ENCODE measurements at regions not wholly inside any gene's neighbourhood (a gene's known extent, or its start where the extent isn't known, plus 50 kb on each side); places are given as distances from the start of the nearest gene placed in this dataset.

DNA sequence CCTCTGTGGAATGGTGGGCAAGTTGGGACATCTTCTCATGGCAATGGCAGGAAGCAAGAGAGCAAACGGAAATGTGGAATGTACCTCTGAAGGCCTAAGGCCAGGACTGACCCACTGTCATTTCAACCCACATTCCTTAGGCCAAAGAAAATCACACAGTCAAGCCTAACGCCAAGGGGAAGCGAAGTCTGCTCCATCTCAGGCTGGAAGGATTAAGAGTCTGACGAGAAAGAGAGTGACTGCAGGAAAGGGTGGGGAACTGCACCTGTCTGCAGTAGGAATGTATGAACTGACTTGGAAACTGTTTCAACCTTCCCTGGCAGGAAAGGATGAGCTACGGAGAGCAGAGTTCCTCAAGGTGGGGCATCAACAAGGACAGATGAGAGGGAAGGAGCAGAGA, 90.2 kb upstream of the TAS2R1 start:
- DNase-seq, result no peak

DNA sequence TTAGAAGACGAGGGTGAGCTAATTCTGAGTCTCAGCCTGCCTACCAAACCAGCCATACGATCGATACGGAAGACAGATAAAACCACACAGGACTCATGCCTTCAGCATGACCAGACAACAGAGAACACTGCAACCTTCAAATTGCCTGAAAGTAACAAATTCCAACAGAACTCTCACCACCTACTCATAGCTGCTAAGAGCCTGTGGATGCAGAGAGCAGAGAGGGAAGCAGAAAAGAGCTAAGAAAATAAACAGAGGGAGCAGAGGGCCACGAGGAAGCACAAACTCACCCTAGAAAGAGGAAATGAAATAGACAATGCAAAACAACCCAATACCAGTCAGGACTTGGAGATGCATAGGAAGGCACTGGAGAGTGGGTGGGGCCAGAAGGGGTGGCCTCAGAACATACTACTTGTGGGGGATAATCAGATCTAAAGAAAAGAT, 86.7 kb upstream of the TAS2R1 start:
- DNase-seq, result no peak

DNA sequence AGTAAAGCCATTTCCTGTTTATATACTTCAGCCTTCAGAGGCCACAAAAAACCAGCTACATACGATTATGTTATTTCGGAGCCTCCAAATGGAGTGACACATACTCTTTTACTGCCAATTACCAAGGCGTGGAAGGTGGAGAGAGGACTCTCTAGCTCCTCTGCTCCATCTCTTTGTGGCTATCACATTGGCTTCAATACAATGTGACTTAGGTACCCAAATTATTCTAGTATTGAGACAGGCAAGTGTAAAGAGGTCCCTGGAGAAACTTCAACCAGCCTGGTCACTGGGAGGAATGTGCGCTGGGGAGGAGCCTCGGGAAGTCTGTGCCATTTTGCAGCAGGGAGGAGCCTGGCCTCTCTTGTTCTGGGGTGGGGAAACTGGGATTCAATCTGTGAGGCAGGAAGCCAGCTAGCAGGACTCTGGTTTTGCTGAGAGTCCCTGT, 85.8 kb upstream of the TAS2R1 start:
- no peak for DNase-seq

DNA sequence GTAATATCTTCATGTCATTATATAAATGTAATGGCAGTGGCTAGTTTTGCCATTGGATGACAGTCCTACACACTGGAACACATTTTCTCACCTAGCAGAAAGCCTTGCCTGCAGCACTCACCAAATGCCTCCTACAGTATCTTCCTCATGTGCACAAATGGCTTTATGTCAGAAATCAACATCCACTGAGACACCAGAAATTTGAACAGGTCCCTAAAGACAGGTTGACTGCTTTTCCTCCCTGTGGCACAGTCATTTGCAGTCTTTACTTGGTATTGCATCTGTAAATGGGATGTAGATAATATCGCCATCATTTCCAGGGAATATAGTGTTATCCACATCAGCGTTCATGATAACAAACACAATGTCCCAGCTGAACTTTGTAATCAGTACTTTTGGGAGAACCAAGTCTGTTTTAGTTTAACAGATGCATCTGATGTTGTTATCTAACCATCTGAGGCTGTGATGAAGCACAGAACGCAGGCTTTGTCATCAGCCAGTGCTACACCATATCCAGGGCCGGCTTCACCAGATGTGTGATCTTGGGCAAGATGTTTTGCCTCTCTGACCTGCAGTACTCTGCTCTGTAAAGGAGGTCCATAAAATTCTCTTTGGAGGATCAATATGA, 83.9 kb upstream of the TAS2R1 start:
- DNase-seq, result no peak

DNA sequence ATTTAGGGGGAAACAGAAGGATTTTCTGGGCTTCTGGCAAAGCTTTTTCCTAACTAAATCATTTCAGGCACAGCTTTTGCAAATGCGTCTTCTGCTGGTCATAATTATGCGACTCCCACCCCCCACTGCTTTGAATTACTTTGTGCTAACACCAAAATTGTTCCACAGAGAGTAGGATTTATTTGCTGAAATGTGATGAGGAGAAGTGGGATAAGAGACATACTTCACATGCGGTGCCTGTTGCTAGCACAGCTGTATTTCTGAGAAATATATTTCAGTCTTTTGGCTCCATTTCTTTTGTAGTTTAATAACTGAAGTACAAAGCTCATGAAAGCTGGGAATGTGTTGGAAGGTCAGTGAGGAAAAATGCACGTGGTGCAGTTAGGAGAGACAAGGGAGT, 83.2 kb upstream of the TAS2R1 start:
- DNase-seq, result no peak

DNA sequence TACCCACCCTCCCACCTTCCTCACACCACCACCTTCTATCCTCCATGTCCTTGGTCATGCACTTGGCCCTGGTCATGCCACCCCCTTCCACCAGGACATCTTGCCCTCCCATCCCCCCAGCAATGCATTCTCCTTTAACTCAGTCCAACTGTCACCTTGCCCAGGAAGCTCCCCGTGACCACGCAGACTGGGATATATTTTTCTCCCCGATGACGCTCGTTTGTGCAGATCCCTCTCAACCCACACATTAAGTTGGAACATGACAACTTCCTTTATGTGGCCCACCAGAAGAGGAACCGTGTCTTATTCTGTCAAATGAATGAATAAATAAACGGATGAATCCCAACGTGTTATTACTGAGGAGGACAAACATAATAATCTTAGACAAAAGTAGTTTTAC, 82.8 kb upstream of the TAS2R1 start:
- no peak for DNase-seq

DNA sequence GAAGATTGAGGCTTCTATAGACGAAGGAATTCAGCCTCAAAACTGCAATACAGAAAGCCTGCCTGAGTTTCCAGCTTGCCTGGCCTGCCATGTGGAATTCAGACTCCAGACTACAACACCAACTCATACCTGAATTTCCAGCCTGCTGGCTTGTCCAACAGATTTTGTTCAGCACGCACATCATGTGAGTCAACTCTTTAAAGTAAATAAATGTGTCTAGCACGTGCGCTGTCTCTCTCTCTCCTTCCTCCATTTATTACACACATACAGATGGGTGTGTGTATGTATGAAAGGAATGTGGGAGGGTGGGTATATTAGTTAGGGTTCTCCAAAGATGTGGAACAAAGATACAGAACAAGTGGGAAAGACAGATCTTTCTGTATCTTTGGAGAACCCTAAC, 82.4 kb upstream of the TAS2R1 start:
- no peak for DNase-seq

DNA sequence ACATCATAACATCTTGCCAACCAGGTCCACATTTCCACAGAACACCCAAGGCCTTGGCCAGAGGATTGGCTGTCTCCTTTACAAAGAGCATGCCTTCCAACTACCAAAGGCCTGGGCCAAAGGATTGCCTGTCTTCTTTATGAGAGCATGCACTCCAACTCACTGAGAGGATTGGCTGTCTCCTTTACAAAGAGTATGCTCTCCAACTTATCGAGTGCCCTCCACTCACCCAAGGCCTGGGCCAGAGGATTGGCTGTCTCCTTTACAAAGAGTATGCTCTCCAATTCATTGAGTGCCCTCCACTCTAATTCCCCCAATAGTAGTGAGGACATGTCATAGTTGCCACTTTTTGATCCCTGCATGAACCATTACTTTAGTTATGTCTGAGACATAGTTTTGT, 79.9 kb upstream of the TAS2R1 start:
- DNase-seq, result no peak

DNA sequence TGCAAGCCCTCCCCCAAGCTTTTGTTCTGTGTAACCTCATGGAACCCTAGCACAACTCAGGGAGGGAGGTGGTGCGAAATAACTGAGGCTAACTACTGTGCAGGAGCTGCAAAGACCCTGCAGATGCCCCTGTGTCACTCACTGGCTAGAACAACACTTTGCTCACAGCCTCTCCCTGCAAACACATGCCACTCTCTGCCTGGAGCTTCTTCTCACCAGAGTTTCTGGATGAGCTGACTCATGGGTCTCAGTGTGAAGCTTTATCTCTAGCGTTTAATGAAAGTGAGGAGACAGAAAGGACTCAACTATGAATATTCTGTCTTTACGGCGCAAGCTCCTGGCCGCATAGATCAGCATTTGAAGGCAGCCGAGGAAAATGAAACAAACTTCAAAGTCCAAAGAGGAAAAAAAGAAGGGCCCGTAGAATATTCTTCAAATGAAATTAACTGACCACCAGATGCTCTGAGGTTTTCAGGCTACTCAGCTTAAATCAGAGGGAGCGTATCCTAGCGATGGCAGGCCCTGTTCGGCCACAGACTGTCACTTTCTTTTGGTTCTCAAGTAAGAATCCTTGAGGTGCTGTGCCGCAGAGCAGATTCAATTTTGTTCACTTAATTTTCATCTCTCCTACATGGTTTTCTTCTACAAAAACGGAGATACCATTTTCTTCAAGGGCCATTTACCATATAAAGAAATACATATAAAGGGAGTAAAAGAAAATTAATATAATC, 77.7 kb upstream of the TAS2R1 start:
- DNase-seq, result no peak

DNA sequence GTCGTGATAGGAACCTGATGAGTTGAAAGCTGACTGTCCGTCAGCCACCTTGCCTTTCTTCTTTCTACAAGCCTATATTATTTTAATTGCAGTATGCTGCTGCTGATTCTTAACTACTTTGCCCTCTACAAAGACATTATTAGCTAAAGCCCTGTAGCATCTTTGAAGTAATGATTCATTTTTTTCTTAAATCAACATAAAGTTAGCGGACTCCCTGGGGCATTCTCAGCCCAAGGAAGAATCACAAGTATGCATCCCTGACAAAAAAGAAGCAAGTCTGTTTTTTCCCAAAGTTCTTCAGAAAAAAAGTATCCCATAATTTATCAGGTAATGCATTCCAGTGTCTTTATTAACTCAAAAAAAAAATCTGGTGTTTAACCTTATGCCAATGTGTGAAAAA, 69.5 kb upstream of the TAS2R1 start:
- DNase-seq, result no peak

DNA sequence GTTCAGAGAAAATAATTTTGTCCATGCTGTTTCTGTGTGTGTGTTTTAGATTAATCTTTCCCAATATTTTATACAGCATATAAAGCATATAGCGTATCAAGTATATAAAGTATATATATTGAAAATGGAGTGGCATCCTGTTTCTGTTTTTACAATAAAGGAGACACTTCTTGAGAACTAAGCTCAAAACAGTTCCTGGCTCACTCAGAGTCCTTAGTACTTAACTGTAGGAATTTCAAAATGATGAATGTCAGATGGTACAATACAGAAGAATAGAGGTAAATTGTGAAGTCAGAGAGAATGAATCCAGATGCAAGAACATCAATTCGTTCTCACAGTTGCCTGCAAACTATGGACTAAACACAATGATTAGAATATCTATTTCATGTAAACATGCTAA, 68.7 kb upstream of the TAS2R1 start:
- no peak for DNase-seq

DNA sequence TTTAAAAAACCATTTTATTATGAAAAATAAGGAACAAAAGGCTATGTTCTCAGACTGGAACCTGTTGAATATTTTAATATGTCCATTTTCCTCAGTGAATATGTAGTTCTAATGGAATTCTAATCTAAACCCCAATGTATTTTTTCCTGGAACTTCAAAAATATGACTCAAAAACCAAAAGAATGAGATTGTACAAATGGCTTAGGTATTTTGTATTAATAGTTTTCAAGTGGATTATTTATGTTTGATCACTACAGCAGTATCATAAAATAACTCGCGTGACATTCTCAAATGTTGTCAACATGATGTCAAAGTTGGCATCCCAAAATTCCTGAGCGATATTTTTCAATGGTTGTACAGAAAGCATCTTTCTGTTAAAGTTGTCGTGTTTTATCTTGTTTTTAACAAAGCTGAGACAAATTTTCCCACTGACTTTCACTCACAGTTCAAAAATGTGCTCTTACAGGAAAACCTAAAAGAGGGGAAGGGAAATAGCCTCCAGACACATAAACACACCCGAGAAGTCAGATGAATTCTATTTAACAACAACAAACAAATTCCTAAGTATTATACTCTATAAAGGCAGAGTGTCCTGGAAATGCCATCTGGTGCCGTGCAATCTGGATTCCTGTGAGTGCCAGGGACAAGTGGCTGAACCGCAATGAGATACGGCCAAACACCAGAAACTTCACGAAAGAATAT, 68.1 kb upstream of the TAS2R1 start:
- no peak for DNase-seq

DNA sequence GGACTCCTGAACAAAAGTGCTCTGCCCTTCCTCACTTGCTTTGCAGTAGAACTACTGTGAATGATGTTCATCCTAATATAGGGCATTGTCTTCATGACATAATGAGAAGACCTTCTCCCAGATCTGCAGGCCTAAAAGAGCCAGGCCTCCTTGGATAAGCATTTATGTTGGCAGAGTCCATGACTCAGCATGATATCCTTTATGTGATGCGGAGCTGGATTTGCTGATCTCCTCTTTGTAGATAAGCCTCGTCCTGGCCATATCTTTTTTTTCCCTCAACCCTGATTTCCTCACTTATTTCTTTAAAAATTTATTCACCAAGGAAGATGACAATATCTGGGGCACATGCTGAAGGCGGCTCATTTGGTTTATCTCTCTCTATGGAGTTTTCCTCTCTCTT, 62.4 kb upstream of the TAS2R1 start:
- DNase-seq, result no peak

DNA sequence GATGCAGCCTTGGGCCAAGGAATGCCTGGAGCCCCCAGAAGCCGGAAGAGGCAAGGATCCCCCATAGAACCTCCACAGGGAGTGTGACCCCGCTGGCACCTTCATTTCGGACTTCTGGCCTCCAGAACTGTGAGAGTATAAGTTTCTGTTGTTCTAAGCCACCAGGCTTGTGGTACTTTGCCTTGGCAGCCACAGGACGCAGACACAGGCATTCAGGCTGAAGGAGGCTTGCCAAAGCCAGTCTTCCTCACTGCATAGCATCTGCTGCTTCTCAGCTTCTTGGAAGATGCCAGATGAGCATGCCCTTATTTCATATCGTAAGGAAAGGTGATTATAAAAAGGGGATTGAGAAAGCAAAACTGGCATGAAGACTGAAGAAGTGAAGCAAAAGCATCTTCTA, 61.1 kb upstream of the TAS2R1 start:
- DNase-seq, result no peak

DNA sequence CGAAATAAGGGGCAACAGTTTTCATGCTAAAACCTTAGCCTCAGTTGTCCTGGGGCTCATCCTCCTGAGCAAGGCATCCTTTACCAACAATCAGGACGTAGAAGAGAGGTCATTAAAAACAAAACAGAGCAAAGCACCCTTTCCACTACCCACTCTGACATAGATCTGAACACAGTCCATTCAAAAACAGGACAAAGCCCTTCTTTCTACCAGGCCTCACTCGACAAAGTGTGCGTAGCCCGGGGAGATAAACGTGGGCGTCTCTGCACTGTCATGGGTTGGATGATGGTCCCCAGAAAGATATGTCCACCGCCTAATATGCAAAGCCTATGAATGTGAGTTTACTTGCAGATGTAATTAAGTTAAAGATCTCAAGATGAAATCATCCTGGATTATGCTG, 60.6 kb upstream of the TAS2R1 start:
- DNase-seq, result no peak

DNA sequence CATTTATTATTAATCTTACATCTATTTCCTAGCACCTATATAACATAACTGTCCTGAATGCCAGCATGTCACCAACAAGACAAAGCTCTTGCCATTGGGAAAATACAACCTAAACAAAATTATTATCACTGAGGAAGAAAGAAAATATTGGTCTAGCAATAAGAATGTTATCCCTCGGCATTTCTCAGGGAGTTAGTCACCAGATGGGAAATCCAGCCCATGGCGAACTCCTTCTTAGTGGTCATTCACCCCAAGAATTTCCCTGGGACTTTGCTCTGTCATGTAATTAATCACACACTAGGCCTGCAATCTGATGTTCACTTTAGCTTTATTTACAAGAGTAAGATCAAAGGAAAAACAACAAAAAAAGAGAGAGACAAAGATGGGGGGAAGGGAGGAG, 56.1 kb upstream of the TAS2R1 start:
- DNase-seq, result no peak

DNA sequence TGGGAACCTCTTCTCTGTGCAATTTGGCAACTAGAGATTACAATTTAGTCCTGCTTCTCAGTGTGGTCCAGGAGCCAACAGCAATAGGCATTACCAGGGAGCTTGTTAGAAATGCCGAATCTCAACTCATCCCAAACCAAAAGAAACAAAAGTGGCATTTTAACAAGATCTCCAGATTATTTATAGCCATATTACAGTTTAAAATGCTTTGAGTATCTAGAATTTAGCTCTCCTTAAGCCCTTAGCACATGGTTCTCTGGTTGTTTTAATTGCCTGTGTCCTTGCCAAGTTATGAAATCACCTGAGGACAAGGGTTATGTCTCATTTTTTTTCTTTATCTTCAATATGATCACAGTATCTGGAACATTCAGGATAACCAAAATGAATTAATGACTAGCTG, 51.6 kb upstream of the TAS2R1 start:
- DNase-seq, result no peak
